ENCODE measurements at regions not wholly inside any gene's neighbourhood (a gene's known extent, or its start where the extent isn't known, plus 50 kb on each side); places are given as distances from the start of the nearest gene placed in this dataset.
"Not testable (repeated sequence)": the region's sequence is repeated elsewhere in the genome, so short reads cannot be mapped to it uniquely, and the experiment has no call there.

GRCh38 chr5:124614105-124614504 lies 132.3 kb downstream of the ZNF608 start:
- TF ChIP-seq POLR2AphosphoS5 (IDR thresholded peaks at IDR 0.05) (no peak), POLR2A (IDR thresholded peaks at IDR 0.05) (no peak), CTCF (IDR thresholded peaks at IDR 0.05 in 8 of 11, conservative IDR thresholded peaks at IDR 0.05 in 3 of 11) (no peak)
- WGBS, 5 donors, result 48 to 100% (median 87%) methylated on average over 1 of the region's 1 CpG
- DNase-seq, result no peak
- H3K36me3 ChIP-seq, result no peaks in the 10 kb centered on the region
- intact Hi-C loops (cut with DNase I; ENCODE audit: low total_unique reads), result no loop called here
- H3K4me1 ChIP-seq, result no peaks in the 10 kb centered on the region
- H3K9me3 ChIP-seq, result peaks cover 0 to 3% (median 0%) of the 10 kb centered on the region in 8 donors
- H3K27me3 ChIP-seq (replicated peaks in 1 of 7), result no peaks in the 10 kb centered on the region
- H3K27ac ChIP-seq, result no peak overlapping the region
- no peak overlapping the region for H3K4me3 ChIP-seq

GRCh38 chr5:124613273-124613953 lies 133.0 kb downstream of the ZNF608 start:
- intact Hi-C loops (cut with DNase I; ENCODE audit: low total_unique reads), result no loop called here
- no peak for TF ChIP-seq POLR2A (IDR thresholded peaks at IDR 0.05)
- no peak for TF ChIP-seq POLR2AphosphoS5 (IDR thresholded peaks at IDR 0.05)
- no peak for TF ChIP-seq CTCF (IDR thresholded peaks at IDR 0.05 in 8 of 11, conservative IDR thresholded peaks at IDR 0.05 in 3 of 11)
- H3K27ac ChIP-seq, result no peak overlapping the region
- 87 to 92% (median 89%) methylated on average over 3 of the region's 3 CpGs for WGBS, 5 donors
- H3K27me3 ChIP-seq (replicated peaks in 1 of 7), result no peaks in the 10 kb centered on the region
- no peaks in the 10 kb centered on the region for H3K36me3 ChIP-seq
- no peak overlapping the region for H3K4me3 ChIP-seq
- H3K4me1 ChIP-seq, result no peaks in the 10 kb centered on the region
- H3K9me3 ChIP-seq, result peaks cover 0 to 3% (median 0%) of the 10 kb centered on the region in 8 donors
- DNase-seq, result no peak

GRCh38 chr5:124612023-124612422 lies 134.4 kb downstream of the ZNF608 start:
- no peaks in the 10 kb centered on the region for H3K4me1 ChIP-seq
- peaks cover 0 to 3% (median 0%) of the 10 kb centered on the region in 8 donors for H3K9me3 ChIP-seq
- no peak for DNase-seq
- 77 to 92% (median 86%) methylated on average over 7 of the region's 7 CpGs for WGBS, 5 donors
- H3K4me3 ChIP-seq, result no peak overlapping the region
- H3K36me3 ChIP-seq, result no peaks in the 10 kb centered on the region
- TF ChIP-seq POLR2AphosphoS5 (IDR thresholded peaks at IDR 0.05) (no peak), CTCF (IDR thresholded peaks at IDR 0.05 in 8 of 11, conservative IDR thresholded peaks at IDR 0.05 in 3 of 11) (no peak), POLR2A (IDR thresholded peaks at IDR 0.05) (no peak)
- H3K27me3 ChIP-seq (replicated peaks in 1 of 7), result no peaks in the 10 kb centered on the region
- no peak overlapping the region for H3K27ac ChIP-seq
- intact Hi-C loops (cut with DNase I; ENCODE audit: low total_unique reads), result no loop called here

GRCh38 chr5:124611262-124611661 lies 135.2 kb downstream of the ZNF608 start:
- H3K9me3 ChIP-seq; H3K27ac ChIP-seq; H3K4me3 ChIP-seq; H3K36me3 ChIP-seq; H3K4me1 ChIP-seq; intact Hi-C loops (cut with DNase I; ENCODE audit: low total_unique reads); H3K27me3 ChIP-seq (replicated peaks in 1 of 7); DNase-seq: not testable (repeated sequence)
- WGBS, 5 donors, result 94 to 100% (median 96%) methylated on average over 1 of the region's 1 CpG

- 41 to 73% (median 63%) methylated on average over 1 of the region's 1 CpG for WGBS, 5 donors
- intact Hi-C loops (cut with DNase I; ENCODE audit: low total_unique reads); H3K4me3 ChIP-seq: not testable (repeated sequence)
These were observed 136.8 kb downstream of the ZNF608 start for GRCh38 chr5:124609685-124610084.

More at GRCh38 chr5:124609685-124610084, 136.8 kb downstream of the ZNF608 start:
- H3K36me3 ChIP-seq; H3K27ac ChIP-seq; H3K27me3 ChIP-seq (replicated peaks in 1 of 7); H3K4me1 ChIP-seq; H3K9me3 ChIP-seq; DNase-seq: not testable (repeated sequence)

Measured in spleen (tissue), 11 donors.